Colonic mucosa (tissue), 4 donors: ENCODE measurements at regions not wholly inside any gene's neighbourhood (a gene's known extent, or its start where the extent isn't known, plus 50 kb on each side); places are given as distances from the start of the nearest gene placed in this dataset.
"Not testable (repeated sequence)": the region's sequence is repeated elsewhere in the genome, so short reads cannot be mapped to it uniquely, and the experiment has no call there.

Experiments
- DNase-seq: peaks from one replicate; pipeline ENCODE4 v3.0.0-alpha.2; 2020
- H3K27ac ChIP-seq: fragments of 200-600 bp; one replicate; pipeline ENCODE4 v1.8.0; 2021
- H3K27me3 ChIP-seq: fragments of 200-600 bp; one replicate; pipeline ENCODE4 v1.8.0; 2021
- H3K36me3 ChIP-seq: fragments of 200-600 bp; one replicate; pipeline ENCODE4 v1.8.0; 2021
- H3K4me1 ChIP-seq: fragments of 200-600 bp; one replicate; pipeline ENCODE4 v1.8.0; 2021; ENCODE audit warnings: mild to moderate bottlenecking
- H3K4me3 ChIP-seq: fragments of 200-600 bp; one replicate; pipeline ENCODE4 v1.8.0; 2021
- H3K9ac ChIP-seq, 2 donors: one replicate each; pipeline ENCODE4 v1.7.0; 2013; ENCODE audit warnings: control low read depth in 2 of 2, low read depth in 2 of 2, low read length in 2 of 2
- H3K9me3 ChIP-seq: fragments of 200-600 bp; one replicate; pipeline ENCODE4 v1.8.0; 2021
- CTCF ChIP-seq: fragments of 200-600 bp; IDR thresholded peaks from one replicate; pipeline ENCODE4 v1.8.0; 2022; ENCODE audit warnings: antibody characterized with exemption, mild to moderate bottlenecking
- intact Hi-C: fragments of 100-400 bp; cut with DNase I; formaldehyde crosslinking; loops from one replicate; pipeline ENCODE4 v1.14.1; 2022
- donor health status: healthy.
- donor health status: DM: no; HTN: no; CAD: no.
- donor health status: DM: no; HTN: no; CAD: no.

- intact Hi-C loops: no loop called here
- DNase-seq: no peak
- no peaks in the 10 kb centered on the region for H3K4me1 ChIP-seq
- no peaks in the 10 kb centered on the region for H3K27me3 ChIP-seq
- H3K27ac ChIP-seq: no peak overlapping the region
- no peaks in the 10 kb centered on the region for H3K9me3 ChIP-seq
- H3K36me3 ChIP-seq: no peaks in the 10 kb centered on the region
- no peak for TF ChIP-seq CTCF
- H3K4me3 ChIP-seq: no peak overlapping the region
- H3K9ac ChIP-seq: no peak overlapping the region
These were observed 233.9 kb downstream of the SLC4A3 start for GRCh38 chr2:219861307-219861706.

- no peak for TF ChIP-seq CTCF
- Histone ChIP-seq H3K9me3 (no peaks in the 10 kb centered on the region), H3K36me3 (no peaks in the 10 kb centered on the region), H3K27ac (no peak overlapping the region), H3K4me3 (no peak overlapping the region), H3K4me1 (no peaks in the 10 kb centered on the region), H3K9ac (no peak overlapping the region), H3K27me3 (no peaks in the 10 kb centered on the region)
- intact Hi-C loops: no loop called here
- no peak for DNase-seq
These were observed 236.7 kb downstream of the SLC4A3 start for GRCh38 chr2:219864154-219864553.

DNA sequence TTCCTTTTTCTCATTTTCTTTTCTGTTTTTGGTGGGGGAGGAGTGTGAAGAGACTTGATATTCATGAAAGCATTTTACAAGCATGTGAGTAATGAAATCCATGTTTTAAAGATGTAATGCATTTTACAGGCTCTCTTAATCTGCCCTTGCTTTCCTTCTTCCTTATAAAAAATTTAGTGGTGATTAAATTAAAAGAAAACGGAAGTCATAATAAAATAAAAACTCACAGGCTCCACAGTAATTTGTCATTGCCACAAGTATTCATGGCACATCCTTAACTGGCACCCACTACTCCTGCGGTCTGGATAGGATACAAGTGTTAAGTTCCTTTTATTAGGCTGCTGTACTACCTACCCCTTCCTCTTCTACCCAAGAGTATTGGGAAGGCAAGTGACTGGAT, 241.2 kb downstream of the SLC4A3 start:
- H3K4me1 ChIP-seq: no peaks in the 10 kb centered on the region
- no peak for DNase-seq
- no peak overlapping the region for H3K4me3 ChIP-seq
- no peak overlapping the region for H3K27ac ChIP-seq
- H3K9me3 ChIP-seq: no peaks in the 10 kb centered on the region
- H3K9ac ChIP-seq: no peak overlapping the region
- H3K27me3 ChIP-seq: no peaks in the 10 kb centered on the region
- H3K36me3 ChIP-seq: no peaks in the 10 kb centered on the region
- intact Hi-C loops: no loop called here
- TF ChIP-seq CTCF: no peak

GRCh38 chr2:219870041-219870440, 242.6 kb downstream of the SLC4A3 start:
- Histone ChIP-seq H3K4me3 (no peak overlapping the region), H3K27ac (no peak overlapping the region), H3K9me3 (no peaks in the 10 kb centered on the region), H3K27me3 (no peaks in the 10 kb centered on the region), H3K4me1 (no peaks in the 10 kb centered on the region), H3K9ac (no peak overlapping the region), H3K36me3 (no peaks in the 10 kb centered on the region)
- intact Hi-C loops: no loop called here
- DNase-seq: no peak
- no peak for TF ChIP-seq CTCF

GRCh38 chr2:219871351-219871750, 243.9 kb downstream of the SLC4A3 start:
- no peak for DNase-seq
- intact Hi-C loops: no loop called here
- Histone ChIP-seq H3K27ac (no peak overlapping the region), H3K9ac (no peak overlapping the region), H3K4me1 (no peaks in the 10 kb centered on the region), H3K36me3 (no peaks in the 10 kb centered on the region), H3K27me3 (no peaks in the 10 kb centered on the region), H3K4me3 (no peak overlapping the region), H3K9me3 (no peaks in the 10 kb centered on the region)
- no peak for TF ChIP-seq CTCF

DNA sequence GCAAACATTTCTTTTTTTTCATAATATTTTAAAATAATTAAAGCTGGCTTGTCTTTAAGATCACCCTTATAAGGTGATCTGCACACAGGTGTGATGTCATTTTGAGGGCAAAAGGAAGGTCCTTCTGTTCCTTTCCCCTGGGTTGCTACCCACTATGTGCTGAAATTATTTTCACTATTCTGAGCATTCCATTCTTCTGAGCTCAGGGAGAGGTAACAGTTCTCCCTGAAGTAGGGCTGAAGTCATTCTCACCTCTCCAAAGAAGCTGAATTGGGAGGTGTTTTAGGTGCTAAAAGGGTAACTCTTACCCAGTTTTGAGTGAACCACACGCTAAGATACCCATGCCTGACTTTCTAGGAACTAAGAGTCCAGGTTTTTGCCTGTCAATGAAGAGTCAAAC, 247.6 kb downstream of the SLC4A3 start:
- H3K27ac ChIP-seq: no peak overlapping the region
- no peak overlapping the region for H3K9ac ChIP-seq
- H3K4me3 ChIP-seq: no peak overlapping the region
- no peak for DNase-seq
- no peak for TF ChIP-seq CTCF
- H3K27me3 ChIP-seq: no peaks in the 10 kb centered on the region
- H3K9me3 ChIP-seq: no peaks in the 10 kb centered on the region
- no peaks in the 10 kb centered on the region for H3K4me1 ChIP-seq
- intact Hi-C loops: no loop called here
- H3K36me3 ChIP-seq: no peaks in the 10 kb centered on the region

DNA sequence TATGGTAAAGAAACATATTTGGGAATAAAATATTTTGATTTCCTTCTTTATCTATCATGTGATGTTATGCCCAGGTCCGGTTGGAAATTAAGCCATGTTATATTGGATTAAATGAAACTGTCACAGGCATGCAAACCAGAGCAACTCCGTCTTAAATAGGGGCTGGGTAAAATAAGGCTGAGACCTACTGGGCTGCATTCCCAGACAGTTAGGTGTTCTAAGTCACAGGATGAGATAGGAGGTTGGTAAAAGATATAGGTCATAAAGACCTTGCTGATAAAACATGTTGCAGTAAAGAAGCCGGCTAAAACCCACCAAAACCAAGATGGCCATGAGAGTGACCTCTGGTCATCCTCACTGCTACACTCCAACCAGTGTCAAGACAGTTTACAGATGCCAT, 248.6 kb downstream of the SLC4A3 start:
- intact Hi-C loops, DNase-seq: not testable (repeated sequence)

More for the DNA sequence above, 248.6 kb downstream of the SLC4A3 start:
- H3K36me3 ChIP-seq, H3K4me1 ChIP-seq, H3K27me3 ChIP-seq, H3K4me3 ChIP-seq, H3K9ac ChIP-seq, H3K9me3 ChIP-seq, H3K27ac ChIP-seq: not testable (repeated sequence)
